SK-N-SH (cell line): ENCODE measurements at regions not wholly inside any gene's neighbourhood (a gene's known extent, or its start where the extent isn't known, plus 50 kb on each side); places are given as distances from the start of the nearest gene placed in this dataset.

Source experiments
- CTCF ChIP-seq: fragments of 200-600 bp; sonication (generic); IDR thresholded peaks from 2 replicates; pipeline ENCODE4 v1.6.1; 2017; ENCODE audit warnings: antibody characterized with exemption, mild to moderate bottlenecking, moderate library complexity
- TEAD4 ChIP-seq: IDR thresholded peaks from 2 replicates; pipeline ENCODE4 v1.4.0; 2012; ENCODE audit warnings: mild to moderate bottlenecking, borderline replicate concordance; ENCODE audit not compliant: insufficient read depth
- YY1 ChIP-seq: IDR thresholded peaks from 2 replicates; pipeline ENCODE4 v1.4.0; 2012; ENCODE audit warnings: low read depth, mild to moderate bottlenecking
- TF ChIP-seq, protein P1 (sequence below): IDR thresholded peaks from 2 replicates; pipeline ENCODE4 v1.4.0; 2012; ENCODE audit warnings: low read depth, borderline replicate concordance

DNA sequence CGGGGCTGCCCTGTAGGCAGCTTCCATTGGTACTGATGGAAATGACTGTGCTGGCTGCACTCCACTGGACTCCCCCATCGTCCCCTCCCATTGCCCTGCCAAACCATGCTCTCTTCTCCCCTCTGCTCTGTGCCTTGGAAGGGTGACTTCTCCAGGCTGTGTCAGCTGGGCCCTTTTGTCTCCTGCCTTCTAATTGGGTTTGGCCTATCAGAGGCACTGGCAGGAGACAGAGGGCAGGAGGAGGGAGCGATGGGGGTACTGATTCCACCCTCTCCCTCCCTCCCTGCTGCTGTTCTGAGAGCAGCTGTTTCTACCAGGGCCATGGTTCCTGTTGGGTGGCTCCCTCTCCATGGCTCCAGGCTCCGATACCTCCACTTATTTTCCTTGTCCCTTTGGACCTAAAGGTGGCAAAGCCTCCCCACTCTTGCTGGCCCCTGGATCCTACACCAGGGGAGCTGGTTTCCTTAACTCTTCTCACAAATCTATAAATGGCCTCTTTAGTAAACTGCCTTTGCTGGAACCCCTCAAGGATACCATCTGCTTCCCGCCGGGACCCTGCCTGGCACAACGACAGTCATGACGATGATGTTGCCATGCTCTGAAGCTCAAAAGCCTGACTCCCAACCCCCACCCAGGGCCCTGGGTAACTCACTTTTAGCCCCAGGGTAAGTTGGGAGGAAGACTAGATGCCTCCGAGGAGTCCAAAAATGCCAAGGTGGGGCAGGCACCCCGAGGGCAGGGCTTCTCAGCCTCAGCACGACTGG lies 123.8 kb upstream of the RPL38 start:
- no peak for TF ChIP-seq TEAD4
- TF ChIP-seq CTCF = no peak
- TF ChIP-seq, protein P1, sequence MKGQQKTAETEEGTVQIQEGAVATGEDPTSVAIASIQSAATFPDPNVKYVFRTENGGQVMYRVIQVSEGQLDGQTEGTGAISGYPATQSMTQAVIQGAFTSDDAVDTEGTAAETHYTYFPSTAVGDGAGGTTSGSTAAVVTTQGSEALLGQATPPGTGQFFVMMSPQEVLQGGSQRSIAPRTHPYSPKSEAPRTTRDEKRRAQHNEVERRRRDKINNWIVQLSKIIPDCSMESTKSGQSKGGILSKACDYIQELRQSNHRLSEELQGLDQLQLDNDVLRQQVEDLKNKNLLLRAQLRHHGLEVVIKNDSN = no peak
- no peak for TF ChIP-seq YY1
